D721Med (cell line): ENCODE measurements at regions not wholly inside any gene's neighbourhood (a gene's known extent, or its start where the extent isn't known, plus 50 kb on each side); places are given as distances from the start of the nearest gene placed in this dataset.

Experiments
- DNase-seq: peaks from one replicate; pipeline ENCODE4 v3.0.0; 2011; ENCODE audit warnings: low spot score; ENCODE audit not compliant: insufficient read length
- FAIRE-seq: peaks from 2 replicates; lab custom pipeline; 2011; peaks lifted over from hg19 to GRCh38; lab: Jason Lieb, UNC
- TF ChIP-seq, protein P1 (sequence below): IDR thresholded peaks from 2 replicates; pipeline ENCODE4 v1.5.1; 2012; ENCODE audit warnings: mild to moderate bottlenecking, control low read depth; ENCODE audit not compliant: insufficient read depth; ENCODE audit errors: missing control alignments

- TF ChIP-seq, protein P1, sequence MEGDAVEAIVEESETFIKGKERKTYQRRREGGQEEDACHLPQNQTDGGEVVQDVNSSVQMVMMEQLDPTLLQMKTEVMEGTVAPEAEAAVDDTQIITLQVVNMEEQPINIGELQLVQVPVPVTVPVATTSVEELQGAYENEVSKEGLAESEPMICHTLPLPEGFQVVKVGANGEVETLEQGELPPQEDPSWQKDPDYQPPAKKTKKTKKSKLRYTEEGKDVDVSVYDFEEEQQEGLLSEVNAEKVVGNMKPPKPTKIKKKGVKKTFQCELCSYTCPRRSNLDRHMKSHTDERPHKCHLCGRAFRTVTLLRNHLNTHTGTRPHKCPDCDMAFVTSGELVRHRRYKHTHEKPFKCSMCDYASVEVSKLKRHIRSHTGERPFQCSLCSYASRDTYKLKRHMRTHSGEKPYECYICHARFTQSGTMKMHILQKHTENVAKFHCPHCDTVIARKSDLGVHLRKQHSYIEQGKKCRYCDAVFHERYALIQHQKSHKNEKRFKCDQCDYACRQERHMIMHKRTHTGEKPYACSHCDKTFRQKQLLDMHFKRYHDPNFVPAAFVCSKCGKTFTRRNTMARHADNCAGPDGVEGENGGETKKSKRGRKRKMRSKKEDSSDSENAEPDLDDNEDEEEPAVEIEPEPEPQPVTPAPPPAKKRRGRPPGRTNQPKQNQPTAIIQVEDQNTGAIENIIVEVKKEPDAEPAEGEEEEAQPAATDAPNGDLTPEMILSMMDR: no peak
- DNase-seq: no peak
- no peak for FAIRE-seq
Observed at GRCh38 chr2:139819273-139819796, 1039.1 kb upstream of the NXPH2 start.

DNA sequence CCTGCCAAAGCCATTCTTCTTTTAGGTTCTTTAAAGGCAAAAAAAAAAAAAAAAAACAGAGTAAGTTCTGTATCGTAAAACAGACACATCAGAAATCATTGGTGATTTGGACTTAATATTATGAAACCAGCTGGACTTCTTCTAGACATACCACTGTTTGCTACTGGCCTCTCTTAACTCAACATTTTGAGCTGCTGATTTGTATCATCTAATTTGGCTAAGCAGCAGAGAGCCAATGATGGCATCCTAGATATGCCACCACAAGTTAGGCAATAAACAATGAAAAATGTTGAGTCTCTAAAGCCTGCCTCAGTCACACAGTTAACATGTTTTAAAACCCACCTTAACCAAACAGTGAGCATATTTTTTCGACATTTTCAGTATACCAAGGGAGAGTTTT, 1034.3 kb upstream of the NXPH2 start:
- DNase-seq (no peak), FAIRE-seq (no peak)

GRCh38 chr2:139813340-139813739, 1033.2 kb upstream of the NXPH2 start:
- DNase-seq (no peak), FAIRE-seq (no peak)
- TF ChIP-seq, protein P1: no peak

More for the DNA sequence above, 1034.3 kb upstream of the NXPH2 start:
- TF ChIP-seq, protein P1: no peak

DNA sequence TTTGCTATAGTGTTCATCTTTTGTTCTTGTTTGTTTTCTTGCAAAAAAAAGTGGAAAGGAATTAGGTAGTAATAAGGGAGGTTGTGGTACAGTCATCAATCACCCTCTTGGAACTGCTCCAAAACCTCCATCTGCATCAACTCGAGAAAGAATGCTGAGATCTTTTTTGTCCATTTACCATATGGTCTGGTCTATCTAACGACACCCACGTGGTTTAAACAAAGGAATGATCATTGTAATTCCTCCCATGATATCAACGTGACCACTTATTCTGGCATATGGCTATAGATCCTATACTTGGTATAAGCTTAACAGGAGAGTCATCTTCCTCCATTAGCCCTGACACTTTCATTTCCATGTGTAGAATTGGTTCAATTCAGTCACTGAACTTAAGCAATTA, 1025.3 kb upstream of the NXPH2 start:
- TF ChIP-seq, protein P1: no peak
- FAIRE-seq (no peak), DNase-seq (no peak)

DNA sequence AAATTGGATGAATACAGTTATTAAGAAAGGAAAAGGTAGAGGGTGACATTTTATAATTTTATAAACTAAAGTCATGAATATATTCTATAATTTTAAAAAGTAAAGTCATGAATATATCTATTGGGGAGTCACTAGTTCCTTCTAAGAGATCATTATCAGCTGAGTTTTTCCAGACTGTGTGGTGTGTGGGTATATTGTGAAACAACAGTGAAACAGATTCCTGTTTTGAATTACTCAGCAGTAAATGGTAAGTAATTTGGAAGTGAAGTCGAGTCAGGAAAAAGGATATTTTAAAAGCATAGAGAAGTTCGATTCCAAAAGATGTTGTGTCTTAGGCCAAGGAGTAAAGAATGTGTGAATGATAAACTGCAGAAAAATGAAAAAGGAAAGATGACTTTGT, 1018.2 kb upstream of the NXPH2 start:
- DNase-seq (no peak), FAIRE-seq (no peak)
- TF ChIP-seq, protein P1: no peak

GRCh38 chr2:139790807-139791752, 1010.9 kb upstream of the NXPH2 start:
- DNase-seq: peak; percentile 16
- peak; percentile 94 for FAIRE-seq
- TF ChIP-seq, protein P1: peak; percentile 74

DNA sequence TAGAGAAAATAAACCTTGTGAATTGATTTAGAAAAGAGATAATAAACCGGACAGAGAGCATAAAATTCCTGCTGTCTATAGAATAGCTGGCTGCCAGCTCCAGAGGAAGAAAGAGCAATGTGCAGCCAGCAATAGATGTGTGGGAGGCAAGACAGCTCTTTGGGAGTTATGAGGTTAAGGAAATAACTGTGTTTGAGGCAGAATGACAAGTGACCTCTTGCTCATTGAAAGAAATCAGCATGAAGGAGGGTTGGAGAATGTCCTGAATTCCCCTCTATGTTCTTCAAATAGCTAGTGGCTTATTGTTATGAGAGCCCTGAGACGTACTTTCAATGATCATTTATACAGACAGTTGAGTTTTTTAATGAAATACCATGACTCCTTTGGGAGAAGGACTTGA, 1009.9 kb upstream of the NXPH2 start:
- FAIRE-seq: no peak
- no peak for DNase-seq
- TF ChIP-seq, protein P1: no peak
